Epithelial cell of proximal tubule (primary cell): ENCODE measurements at regions not wholly inside any gene's neighbourhood (a gene's known extent, or its start where the extent isn't known, plus 50 kb on each side); places are given as distances from the start of the nearest gene placed in this dataset.

Source experiments
- DNase-seq: peaks from one replicate; pipeline ENCODE4 v3.0.0-alpha.2; 2011; ENCODE audit warnings: low read depth
- H3K4me3 ChIP-seq: 2 replicates; pipeline ENCODE4 v1.5.1; 2011; ENCODE audit warnings: low read depth, mild to moderate bottlenecking, low read length
- CTCF ChIP-seq: conservative IDR thresholded peaks from 2 replicates; pipeline ENCODE4 v1.5.1; 2012; ENCODE audit warnings: low read depth, mild to moderate bottlenecking, low read length

- TF ChIP-seq CTCF: no peak
- no peak for DNase-seq
- no peak overlapping the region for H3K4me3 ChIP-seq
Measured at GRCh38 chr2:153047220-153047619, 328.8 kb downstream of the ARL6IP6 start.

- DNase-seq: no peak
- TF ChIP-seq CTCF: no peak
- H3K4me3 ChIP-seq: no peak overlapping the region
Measured at GRCh38 chr2:153043385-153043784, 325.0 kb downstream of the ARL6IP6 start.

DNA sequence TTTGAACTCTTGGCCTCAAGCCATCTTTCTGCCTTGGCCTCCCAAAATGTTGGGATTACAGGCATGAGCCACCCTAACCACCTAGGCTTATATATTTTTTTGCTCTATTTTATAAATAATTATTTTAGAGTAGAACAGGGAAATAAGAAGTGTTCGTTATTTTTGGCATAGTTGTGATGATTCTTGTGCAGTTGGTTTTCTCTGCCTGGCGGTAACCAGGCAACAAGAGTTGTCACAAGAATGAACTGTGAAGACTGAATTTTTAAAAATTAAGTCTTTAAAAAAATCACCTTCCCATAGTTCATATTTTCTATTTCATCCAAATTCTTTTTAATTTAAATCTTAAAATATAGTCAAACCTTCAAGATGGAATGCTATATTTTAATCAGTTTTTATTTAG lies 310.2 kb downstream of the ARL6IP6 start:
- no peak for DNase-seq
- TF ChIP-seq CTCF: no peak
- H3K4me3 ChIP-seq: no peak overlapping the region

DNA sequence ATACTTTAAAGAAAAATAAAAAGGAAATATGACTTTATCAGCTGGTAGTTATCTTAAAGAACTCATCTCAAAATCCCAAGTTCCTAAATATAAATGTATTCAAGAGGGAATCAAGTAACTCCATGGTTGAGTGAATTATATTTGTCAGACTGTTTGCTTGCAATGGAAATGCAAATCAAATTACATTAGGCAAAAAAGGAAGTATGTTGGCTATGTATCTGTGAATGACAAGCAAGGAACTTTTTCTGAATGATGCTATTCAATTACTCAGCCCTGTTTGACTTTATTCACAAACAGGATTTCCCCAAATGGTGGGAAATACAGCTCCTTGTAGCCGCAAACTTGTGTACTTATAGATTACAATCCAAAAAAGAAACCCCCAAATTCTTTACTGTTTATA lies 309.1 kb downstream of the ARL6IP6 start:
- no peak for DNase-seq
- no peak for TF ChIP-seq CTCF
- H3K4me3 ChIP-seq: no peak overlapping the region

GRCh38 chr2:153020201-153020600 lies 301.8 kb downstream of the ARL6IP6 start:
- no peak for TF ChIP-seq CTCF
- DNase-seq: no peak
- no peak overlapping the region for H3K4me3 ChIP-seq

DNA sequence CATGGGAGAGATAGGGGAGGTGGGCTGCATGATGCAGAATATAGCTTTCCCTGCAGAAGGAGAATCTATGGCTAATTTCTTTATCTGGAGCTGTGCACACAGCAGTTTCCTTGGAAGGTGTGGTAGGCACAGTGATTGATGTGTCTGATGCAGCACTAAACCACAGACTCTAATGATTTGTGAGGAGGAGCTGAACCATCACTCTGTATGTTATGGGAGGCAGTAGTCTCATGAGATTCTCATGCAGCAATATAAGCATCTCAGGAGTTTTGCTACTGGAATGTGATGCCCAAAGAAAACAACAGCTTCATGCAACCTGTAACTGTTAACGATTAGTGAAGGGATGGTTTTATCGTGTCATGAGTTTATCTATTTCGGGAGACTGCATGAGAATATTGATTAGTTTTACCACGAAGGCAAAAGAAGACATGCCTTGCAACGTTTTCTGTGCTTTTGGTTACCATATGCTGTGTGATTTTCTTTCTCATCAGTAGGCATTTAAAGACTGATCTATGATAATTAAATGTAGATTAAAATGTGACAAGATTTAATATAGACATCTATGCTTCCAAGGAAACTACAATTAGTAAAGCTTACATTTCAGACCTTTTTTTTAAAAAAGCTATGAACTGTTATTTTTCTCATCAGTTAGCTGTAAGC lies 286.8 kb downstream of the ARL6IP6 start:
- no peak for TF ChIP-seq CTCF
- no peak overlapping the region for H3K4me3 ChIP-seq
- DNase-seq: no peak

- no peak for TF ChIP-seq CTCF
- no peak for DNase-seq
Measured at GRCh38 chr2:153004627-153005026, 286.2 kb downstream of the ARL6IP6 start.

More at GRCh38 chr2:153004627-153005026, 286.2 kb downstream of the ARL6IP6 start:
- H3K4me3 ChIP-seq: no peak overlapping the region
